CD14-positive monocyte (primary cell): ENCODE measurements at regions not wholly inside any gene's neighbourhood (a gene's known extent, or its start where the extent isn't known, plus 50 kb on each side); places are given as distances from the start of the nearest gene placed in this dataset.

Experiments
- DNase-seq, 3 donors: peaks; one replicate each; pipeline ENCODE4 v3.0.0-alpha.2; 2011 to 2022
- H2AFZ ChIP-seq: 2 replicates; pipeline ENCODE4 v1.6.0; 2012; ENCODE audit warnings: mild to moderate bottlenecking, low read depth, low read length, inconsistent platforms; ENCODE audit not compliant: insufficient read depth, poor library complexity, severe bottlenecking
- H3K27ac ChIP-seq, 2 donors: 1 replicate in 1 of 2; 2 replicates in 1 of 2; pipeline ENCODE4 v1.5.1; 2012 to 2013; ENCODE audit warnings: low read length in 2 of 2, control low read depth in 1 of 2, inconsistent platforms in 1 of 2, low read depth in 1 of 2, mild to moderate bottlenecking in 1 of 2
- H3K27me3 ChIP-seq, 2 donors: one replicate each; pipeline versions ENCODE4 v1.6.0 to v1.6.1; 2011 to 2013; ENCODE audit warnings: low read length in 2 of 2; ENCODE audit not compliant: control insufficient read depth in 2 of 2, insufficient read depth in 2 of 2
- H3K36me3 ChIP-seq, 2 donors: replicated peaks in 1 of 2; 1 replicate in 1 of 2; 2 replicates in 1 of 2; pipeline versions ENCODE4 v1.5.1 to v1.6.1; 2012 to 2013; ENCODE audit warnings: low read length in 2 of 2, control low read depth in 1 of 2, inconsistent platforms in 1 of 2, mild to moderate bottlenecking in 1 of 2; ENCODE audit not compliant: insufficient read depth in 2 of 2, control insufficient read depth in 1 of 2
- H3K4me1 ChIP-seq, 2 donors: 1 replicate in 1 of 2; 2 replicates in 1 of 2; pipeline versions ENCODE4 v1.5.1 to v1.6.1; 2012 to 2013; ENCODE audit warnings: low read length in 2 of 2, control low read depth in 1 of 2, inconsistent platforms in 1 of 2, mild to moderate bottlenecking in 1 of 2, moderate library complexity in 1 of 2; ENCODE audit not compliant: insufficient read depth in 2 of 2, control insufficient read depth in 1 of 2
- H3K4me2 ChIP-seq: replicated peaks from 2 replicates; pipeline ENCODE3; 2012; ENCODE audit warnings: low read length, moderate library complexity, mild to moderate bottlenecking; ENCODE audit not compliant: poor library complexity, severe bottlenecking; ENCODE audit errors: extremely low read depth
- H3K4me3 ChIP-seq, 3 experiments: fragments of 200-600 bp in 1 of 3; sonication (generic) in 1 of 3; replicated peaks in 1 of 3; 1 replicate in 2 of 3; 2 replicates in 1 of 3; pipeline ENCODE4 v1.5.1; 2011 to 2013; ENCODE audit warnings: low read length in 3 of 3, mild to moderate bottlenecking in 3 of 3, control low read depth in 2 of 3, low read depth in 2 of 3, inconsistent platforms in 1 of 3, moderate library complexity in 1 of 3
- H3K79me2 ChIP-seq: 2 replicates; pipeline ENCODE4 v1.6.0; 2012; ENCODE audit warnings: mild to moderate bottlenecking, control low read depth, inconsistent platforms, low read length, moderate library complexity; ENCODE audit not compliant: insufficient read depth
- H3K9ac ChIP-seq: 2 replicates; pipeline ENCODE4 v1.6.0; 2017; ENCODE audit warnings: low read length, mild to moderate bottlenecking; ENCODE audit not compliant: insufficient read depth, poor library complexity, severe bottlenecking
- H3K9me3 ChIP-seq, 2 donors: replicated peaks in 1 of 2; 1 replicate in 1 of 2; 2 replicates in 1 of 2; pipeline versions ENCODE4 v1.5.1 to v1.6.1; 2012 to 2013; ENCODE audit warnings: low read length in 2 of 2, control low read depth in 1 of 2; ENCODE audit not compliant: control insufficient read depth in 1 of 2, insufficient read depth in 1 of 2
- H4K20me1 ChIP-seq: 2 replicates; pipeline ENCODE4 v1.6.0; 2012; ENCODE audit warnings: mild to moderate bottlenecking, low read length, control low read depth, moderate library complexity; ENCODE audit not compliant: insufficient read depth
- H3K27ac Mint-ChIP-seq, 7 donors: one replicate each; pipeline ENCODE4 v1.8.0; 2020; ENCODE audit warnings: mild to moderate bottlenecking in 7 of 7, mixed read lengths in 7 of 7, moderate library complexity in 6 of 7, inconsistent platforms in 2 of 7
- H3K27me3 Mint-ChIP-seq, 3 donors: one replicate each; pipeline ENCODE4 v1.8.0; 2021 to 2022; ENCODE audit warnings: low read depth in 3 of 3, mild to moderate bottlenecking in 3 of 3, mixed read lengths in 3 of 3, moderate library complexity in 3 of 3, inconsistent platforms in 1 of 3
- H3K36me3 Mint-ChIP-seq, 2 donors: one replicate each; pipeline ENCODE4 v1.8.0; 2020; ENCODE audit warnings: mixed read lengths in 2 of 2, inconsistent platforms in 1 of 2, mild to moderate bottlenecking in 1 of 2
- H3K4me1 Mint-ChIP-seq: one replicate; pipeline ENCODE4 v1.8.0; 2020; ENCODE audit warnings: mild to moderate bottlenecking, mixed read lengths
- H3K4me3 Mint-ChIP-seq, 2 donors: one replicate each; pipeline ENCODE4 v1.8.0; 2020; ENCODE audit warnings: mild to moderate bottlenecking in 2 of 2, mixed read lengths in 2 of 2, moderate library complexity in 1 of 2
- H3K9me3 Mint-ChIP-seq, 7 donors: one replicate each; pipeline ENCODE4 v1.8.0; 2020 to 2022; ENCODE audit warnings: mixed read lengths in 7 of 7, mild to moderate bottlenecking in 6 of 7, moderate library complexity in 6 of 7, inconsistent platforms in 2 of 7
- WGBS: methylation state at CpG from one replicate; pipeline ENCODE4 v1.1.5; 2013; ENCODE audit warnings: missing lambda C conversion rate; ENCODE audit not compliant: insufficient coverage; 5-methylcytosine and 5-hydroxymethylcytosine counted together
- intact Hi-C, 2 donors: fragments of 100-400 bp; cut with micrococcal nuclease; formaldehyde crosslinking; loops; one replicate each; pipeline versions ENCODE4 v1.15.0 to v1.15.1; 2023
- TF ChIP-seq, protein P1 (sequence below): fragments of 200-600 bp; IDR thresholded peaks from one replicate; pipeline ENCODE4 v1.8.0; 2022; ENCODE audit warnings: antibody characterized with exemption, mild to moderate bottlenecking

DNA sequence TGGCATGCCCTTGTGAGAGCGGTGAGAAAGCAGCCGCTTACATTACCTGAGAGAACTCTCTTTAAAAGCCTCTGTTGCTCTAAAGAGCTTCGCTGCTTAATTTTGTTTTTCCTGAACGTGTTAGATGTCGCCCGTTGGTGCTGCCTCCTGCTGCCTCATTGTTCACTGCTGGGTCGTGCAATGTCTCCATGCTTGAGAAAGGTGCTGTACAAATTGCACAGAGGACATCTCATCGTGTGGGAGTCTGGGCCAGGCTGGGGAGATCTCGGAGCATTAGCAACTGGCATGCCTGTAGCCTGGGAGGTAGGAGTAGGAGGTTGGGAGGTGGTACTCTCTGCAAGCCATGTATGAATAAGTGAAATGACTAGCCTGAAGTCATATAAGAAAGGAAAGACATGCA is 686.0 kb downstream of the NOVA1 start:
- DNase-seq: no peak
- no peaks in the 10 kb centered on the region for H3K79me2 ChIP-seq
- TF ChIP-seq, protein P1, sequence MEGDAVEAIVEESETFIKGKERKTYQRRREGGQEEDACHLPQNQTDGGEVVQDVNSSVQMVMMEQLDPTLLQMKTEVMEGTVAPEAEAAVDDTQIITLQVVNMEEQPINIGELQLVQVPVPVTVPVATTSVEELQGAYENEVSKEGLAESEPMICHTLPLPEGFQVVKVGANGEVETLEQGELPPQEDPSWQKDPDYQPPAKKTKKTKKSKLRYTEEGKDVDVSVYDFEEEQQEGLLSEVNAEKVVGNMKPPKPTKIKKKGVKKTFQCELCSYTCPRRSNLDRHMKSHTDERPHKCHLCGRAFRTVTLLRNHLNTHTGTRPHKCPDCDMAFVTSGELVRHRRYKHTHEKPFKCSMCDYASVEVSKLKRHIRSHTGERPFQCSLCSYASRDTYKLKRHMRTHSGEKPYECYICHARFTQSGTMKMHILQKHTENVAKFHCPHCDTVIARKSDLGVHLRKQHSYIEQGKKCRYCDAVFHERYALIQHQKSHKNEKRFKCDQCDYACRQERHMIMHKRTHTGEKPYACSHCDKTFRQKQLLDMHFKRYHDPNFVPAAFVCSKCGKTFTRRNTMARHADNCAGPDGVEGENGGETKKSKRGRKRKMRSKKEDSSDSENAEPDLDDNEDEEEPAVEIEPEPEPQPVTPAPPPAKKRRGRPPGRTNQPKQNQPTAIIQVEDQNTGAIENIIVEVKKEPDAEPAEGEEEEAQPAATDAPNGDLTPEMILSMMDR: no peak
- H3K4me3 Mint-ChIP-seq: no peak overlapping the region
- no peak overlapping the region for H3K27ac Mint-ChIP-seq
- H3K9me3 Mint-ChIP-seq: peaks cover 0 to 2% (median 0%) of the 10 kb centered on the region in 7 donors
- H4K20me1 ChIP-seq: no peaks in the 10 kb centered on the region
- no peaks in the 10 kb centered on the region for H3K27me3 ChIP-seq
- no peaks in the 10 kb centered on the region for H3K36me3 Mint-ChIP-seq
- no peak overlapping the region for H3K4me3 ChIP-seq
- WGBS: 91% methylated on average over 8 of the region's 9 CpGs
- no peaks in the 10 kb centered on the region for H3K4me1 Mint-ChIP-seq
- no peaks in the 10 kb centered on the region for H3K9me3 ChIP-seq
- H3K27me3 Mint-ChIP-seq: peaks cover 0 to 2% (median 0%) of the 10 kb centered on the region in 3 donors
- no peak overlapping the region for H3K4me2 ChIP-seq
- no peak overlapping the region for H2AFZ ChIP-seq
- intact Hi-C loops: no loop called here
- H3K27ac ChIP-seq: no peak overlapping the region
- no peak overlapping the region for H3K9ac ChIP-seq
- H3K4me1 ChIP-seq: no peaks in the 10 kb centered on the region
- H3K36me3 ChIP-seq: no peaks in the 10 kb centered on the region

DNA sequence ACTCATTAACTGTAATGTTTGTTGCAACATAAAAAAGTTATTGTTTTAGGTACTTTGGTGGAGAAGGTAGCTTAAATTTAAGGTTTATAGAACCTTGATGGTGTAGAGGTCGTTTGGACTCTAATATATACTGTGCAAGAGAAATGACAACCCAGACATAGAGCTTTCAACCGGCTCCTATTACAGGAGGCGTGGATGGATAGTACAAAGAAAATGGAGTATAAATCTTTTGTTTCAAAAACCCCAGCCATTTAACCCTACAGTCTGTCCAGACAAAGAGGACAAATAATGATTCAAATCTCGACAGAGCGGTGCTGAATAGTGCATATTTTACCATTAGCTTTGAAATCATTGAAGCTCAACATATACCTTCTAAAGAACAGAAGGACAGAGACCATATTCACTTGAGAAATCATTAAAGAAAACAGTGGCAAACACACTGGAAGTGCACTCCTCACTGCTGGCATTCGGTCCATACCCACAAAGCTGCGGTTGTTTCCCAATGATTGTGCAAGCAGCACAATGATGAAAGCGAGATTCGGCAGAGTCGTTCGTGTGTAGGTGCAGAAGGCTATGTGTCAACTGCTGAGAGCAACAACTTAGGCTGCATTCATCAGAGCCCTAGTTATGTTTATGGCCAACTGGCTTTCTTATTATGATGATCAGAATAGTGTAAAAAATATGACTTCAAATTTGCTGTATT is 688.6 kb downstream of the NOVA1 start:
- Histone ChIP-seq H3K36me3 (no peaks in the 10 kb centered on the region), H3K79me2 (no peaks in the 10 kb centered on the region), H2AFZ (no peak overlapping the region), H3K4me1 (no peaks in the 10 kb centered on the region), H3K9me3 (no peaks in the 10 kb centered on the region), H4K20me1 (no peaks in the 10 kb centered on the region), H3K4me2 (no peak overlapping the region), H3K4me3 (no peak overlapping the region), H3K27me3 (no peaks in the 10 kb centered on the region), H3K27ac (no peak overlapping the region), H3K9ac (no peak overlapping the region)
- Mint-ChIP-seq H3K36me3 (no peaks in the 10 kb centered on the region), H3K4me1 (no peaks in the 10 kb centered on the region), H3K4me3 (no peak overlapping the region), H3K27me3 (peaks cover 0 to 2% (median 0%) of the 10 kb centered on the region in 3 donors), H3K27ac (no peak overlapping the region), H3K9me3 (peaks cover 0 to 2% (median 0%) of the 10 kb centered on the region in 7 donors)
- TF ChIP-seq, protein P1: no peak
- 96% methylated on average over 4 of the region's 11 CpGs for WGBS
- intact Hi-C loops: no loop called here
- DNase-seq: no peak
